Stimulated activated CD4-positive, alpha-beta T cell treated with anti-CD3 and anti-CD28 coated beads, Interleukin-15, amount 100 ng/mL, for 1 hour (primary cell): ENCODE measurements at regions not wholly inside any gene's neighbourhood (a gene's known extent, or its start where the extent isn't known, plus 50 kb on each side); places are given as distances from the start of the nearest gene placed in this dataset.

Source experiments
- DNase-seq, 2 donors: peaks; one replicate each; pipeline ENCODE4 v3.0.0-alpha.2; 2020; ENCODE audit warnings: low read depth in 1 of 2, low spot score in 1 of 2

DNA sequence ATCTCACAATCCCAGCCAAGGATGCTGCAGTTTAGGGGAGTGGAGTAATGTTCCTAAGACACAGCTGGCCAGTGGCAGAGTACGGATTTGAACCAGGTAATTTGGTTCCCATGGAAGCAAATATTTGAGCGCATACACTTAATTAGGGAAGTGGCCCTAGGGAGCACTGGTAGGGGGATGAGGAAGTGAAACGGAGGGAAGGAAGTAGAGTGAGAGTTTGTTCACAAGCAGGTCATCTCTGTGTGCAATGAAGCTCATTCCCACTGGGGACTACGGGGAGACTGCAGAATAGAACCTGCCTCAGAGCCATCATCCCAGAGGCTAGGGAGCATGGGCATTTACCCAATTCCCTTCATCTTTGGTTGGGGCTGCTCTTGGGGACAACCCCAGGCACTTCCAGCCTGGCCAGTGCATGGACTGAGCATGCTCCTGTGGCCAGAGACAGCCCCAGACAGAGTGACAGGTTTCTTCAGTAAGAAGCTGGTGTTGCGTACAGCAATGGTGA, 317.2 kb upstream of the PROK2 start:
- DNase-seq = no peak

DNA sequence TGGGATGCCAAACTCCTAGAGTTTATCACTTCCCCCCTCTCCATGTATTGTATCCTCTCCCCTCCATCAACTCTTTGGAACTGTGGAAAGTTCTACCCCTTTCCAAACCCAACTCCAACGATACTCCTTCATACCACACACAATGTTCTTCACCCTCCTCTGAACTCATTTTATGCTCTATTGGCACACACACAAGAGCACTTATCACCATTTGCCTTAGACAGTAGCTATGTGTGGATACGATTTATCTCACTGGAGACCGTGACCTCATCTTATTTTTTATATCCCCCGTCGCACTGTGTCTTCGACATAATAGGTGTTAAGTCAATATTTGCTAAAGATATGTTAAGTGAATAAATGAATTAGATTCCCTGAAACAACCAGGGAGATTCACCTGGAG, 316.5 kb upstream of the PROK2 start:
- no peak for DNase-seq

DNA sequence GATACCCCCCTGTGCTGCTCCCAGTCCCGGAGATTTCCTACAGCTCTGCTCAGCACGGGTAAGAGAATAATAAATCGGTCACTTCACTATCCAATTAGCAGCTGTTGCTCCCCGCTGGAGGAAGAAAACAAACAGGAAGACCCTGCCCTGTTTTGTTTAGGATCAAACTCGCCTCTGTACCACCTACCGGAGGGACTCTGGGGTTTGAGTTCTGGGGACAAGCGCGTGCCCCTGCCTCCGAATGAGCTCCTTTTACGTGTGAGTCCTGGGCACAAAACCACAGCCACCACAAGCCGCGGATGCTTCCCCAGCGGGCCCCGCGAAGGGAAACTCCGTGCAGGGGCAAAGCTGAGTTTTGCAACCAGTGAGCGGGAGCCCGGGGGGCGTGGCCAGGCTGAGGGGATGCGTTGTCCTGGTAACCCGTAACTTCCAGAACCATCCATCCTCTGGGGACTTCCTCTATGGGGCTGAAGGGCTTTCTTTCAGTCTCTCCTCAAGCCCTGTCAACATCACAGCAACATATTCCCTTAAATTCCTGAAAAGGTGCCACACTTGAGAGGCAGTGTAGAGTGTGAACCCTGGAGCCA, 315.7 kb upstream of the PROK2 start:
- peak; percentile 50 to 76 for DNase-seq

DNA sequence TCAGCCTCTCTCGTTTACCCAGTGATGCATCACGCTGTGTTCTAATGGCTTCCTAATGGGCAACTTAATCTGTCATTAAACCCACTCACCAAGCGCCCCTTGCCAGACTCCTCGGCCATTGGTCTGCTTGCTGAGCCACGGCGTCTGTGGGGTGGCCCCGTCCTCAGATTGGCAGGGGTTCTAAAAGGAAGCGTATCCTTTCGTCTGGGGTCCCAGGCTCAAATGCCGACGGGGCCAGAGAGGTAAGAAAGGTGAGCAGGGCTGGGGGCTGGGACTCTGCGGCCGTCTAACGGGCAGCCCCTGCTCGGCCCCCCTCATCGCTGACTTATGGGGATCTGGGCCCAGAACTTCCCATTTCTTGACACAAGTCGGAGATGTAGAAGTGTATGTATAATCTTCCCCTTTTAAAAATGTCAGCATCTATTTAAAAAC, 315.1 kb upstream of the PROK2 start:
- DNase-seq = no peak

DNA sequence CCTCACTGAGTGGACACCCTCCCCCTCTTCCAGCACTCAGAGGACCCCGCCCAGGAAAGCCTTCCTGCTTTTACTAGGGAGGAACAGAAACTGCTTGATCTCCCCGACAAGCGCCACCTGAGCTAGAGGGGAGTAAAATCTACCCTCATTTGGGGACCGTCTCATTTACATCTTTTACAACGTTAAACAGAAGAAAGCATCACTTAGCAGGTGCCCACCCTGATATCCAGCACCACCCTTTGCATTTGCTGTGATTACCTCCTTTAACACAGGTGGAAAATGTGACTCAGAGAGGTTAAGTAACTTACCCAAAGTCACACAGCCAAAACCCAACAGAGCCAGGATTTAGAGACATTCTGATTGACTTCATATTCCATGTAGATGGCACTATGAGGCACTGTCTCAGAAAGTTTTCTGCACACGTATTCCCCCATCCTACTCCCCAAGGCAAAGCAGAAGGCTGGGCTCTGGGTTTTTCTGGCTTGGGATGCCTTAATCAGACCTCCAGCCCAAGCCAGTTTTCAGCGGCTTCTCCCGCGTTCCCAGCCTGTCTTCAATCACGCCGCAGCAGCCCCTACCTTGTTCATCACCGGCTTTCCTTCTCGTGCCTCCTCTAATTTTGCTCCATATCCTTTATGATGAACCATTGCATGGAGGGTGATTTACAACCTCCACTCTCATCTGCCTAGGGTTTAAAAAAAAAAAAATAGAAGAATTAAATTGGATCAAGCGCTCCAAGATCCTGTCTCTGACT, 314.6 kb upstream of the PROK2 start:
- DNase-seq = no peak

DNA sequence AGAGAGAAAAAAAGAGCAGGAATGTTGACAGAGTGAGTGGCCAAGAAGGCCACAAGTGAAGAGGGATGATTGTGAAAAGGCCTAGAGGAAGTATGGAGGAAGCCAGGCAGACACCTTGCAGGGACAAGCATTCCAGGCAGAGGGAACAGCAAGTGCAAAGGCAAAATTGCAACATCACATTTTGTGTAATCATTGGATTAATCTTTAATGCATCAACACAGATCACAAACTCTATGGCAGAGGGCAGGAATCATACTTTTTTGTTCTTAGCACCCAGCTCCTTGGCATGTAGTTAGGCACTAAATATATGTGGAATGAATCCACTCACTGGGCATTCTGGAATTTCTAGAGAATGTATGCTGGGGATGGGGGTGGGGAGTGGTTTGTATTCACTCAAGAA, 312.1 kb upstream of the PROK2 start:
- no peak for DNase-seq

DNA sequence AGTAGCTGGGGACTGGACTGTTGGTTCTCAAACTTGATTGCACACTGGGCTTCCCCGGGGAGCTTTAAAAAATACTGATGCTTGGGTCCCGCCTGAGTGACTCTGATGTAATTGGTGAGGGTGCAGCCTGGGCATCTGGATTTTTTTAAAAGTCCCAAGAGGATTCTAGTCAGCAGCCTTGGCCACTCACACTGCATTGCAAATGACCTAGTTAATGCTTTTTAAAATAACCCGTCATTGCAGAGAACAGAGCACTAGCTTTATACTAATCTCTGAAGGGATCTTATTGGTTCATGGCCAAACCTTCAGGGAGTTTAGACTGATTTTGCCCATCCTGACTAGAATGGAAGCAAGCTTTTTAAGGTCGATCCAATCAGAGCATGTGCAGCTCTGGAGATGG, 310.6 kb upstream of the PROK2 start:
- DNase-seq = no peak

DNA sequence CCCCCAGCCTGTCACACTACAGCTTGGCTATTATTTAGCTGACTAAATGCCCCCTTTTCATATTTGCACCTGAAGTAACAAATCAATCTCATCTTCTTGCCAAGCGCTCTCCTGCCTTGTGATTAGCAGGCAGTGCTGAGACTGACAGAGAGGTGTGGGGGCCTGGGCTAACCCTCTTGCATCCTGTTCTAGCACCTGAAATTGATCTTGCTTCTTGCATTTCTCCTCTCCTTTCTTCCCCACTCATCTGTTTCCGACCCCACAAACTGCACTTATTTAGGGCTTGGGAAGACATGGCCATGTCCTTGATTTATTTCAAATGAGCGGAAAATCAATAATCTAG, 309.0 kb upstream of the PROK2 start:
- no peak for DNase-seq

DNA sequence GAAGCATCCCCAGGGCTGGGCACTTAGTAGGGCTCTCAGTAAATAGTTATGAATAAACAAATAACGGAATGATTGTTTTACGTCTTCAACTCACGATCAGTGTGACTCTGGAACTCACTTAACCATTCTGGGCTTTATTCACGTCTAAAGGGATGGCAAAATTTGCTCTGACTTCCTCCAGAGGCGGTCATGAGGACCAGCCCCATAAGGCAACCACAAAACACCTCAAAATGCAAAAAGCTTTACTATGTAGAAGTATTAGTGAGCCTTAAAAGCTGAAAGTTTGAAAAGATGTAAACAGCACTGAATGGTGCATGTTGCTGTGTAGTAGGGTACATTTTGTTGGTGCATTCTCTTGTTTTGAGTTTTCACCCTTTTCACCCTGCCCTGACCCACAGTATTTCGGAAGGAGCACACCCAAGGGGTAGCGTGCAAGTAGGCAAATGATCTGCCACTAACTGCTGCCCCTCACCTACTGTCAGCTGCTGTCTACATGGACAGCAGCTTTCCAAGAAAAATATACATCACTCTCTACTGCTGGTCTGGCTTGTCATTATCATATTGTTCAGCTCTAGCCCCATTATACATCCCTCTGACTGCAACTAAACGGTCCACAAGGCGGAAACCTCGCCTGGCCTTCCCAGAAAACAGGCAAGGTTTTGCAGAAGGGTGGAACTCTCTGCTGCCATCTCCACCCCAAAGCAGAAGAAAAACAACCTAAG, 308.5 kb upstream of the PROK2 start:
- no peak for DNase-seq

DNA sequence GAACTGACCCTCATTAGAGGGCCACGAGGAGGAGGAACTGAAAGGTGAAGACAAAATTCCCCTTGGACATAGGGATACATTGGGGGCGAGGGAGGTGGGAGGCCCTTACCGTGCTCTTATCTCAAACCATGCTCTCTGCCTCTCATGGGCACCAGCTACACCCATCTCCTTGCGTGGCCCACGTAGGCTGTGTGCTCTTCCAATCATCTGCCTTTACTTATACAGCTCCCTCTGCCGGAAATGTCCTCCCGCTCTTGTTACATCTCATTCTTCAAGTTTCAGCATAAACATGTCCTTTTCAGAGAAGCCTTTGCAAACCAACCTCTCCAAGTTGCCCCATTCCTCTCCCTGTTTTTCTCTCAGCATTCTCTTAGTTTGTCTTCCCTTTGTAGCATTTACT, 307.8 kb upstream of the PROK2 start:
- no peak for DNase-seq

DNA sequence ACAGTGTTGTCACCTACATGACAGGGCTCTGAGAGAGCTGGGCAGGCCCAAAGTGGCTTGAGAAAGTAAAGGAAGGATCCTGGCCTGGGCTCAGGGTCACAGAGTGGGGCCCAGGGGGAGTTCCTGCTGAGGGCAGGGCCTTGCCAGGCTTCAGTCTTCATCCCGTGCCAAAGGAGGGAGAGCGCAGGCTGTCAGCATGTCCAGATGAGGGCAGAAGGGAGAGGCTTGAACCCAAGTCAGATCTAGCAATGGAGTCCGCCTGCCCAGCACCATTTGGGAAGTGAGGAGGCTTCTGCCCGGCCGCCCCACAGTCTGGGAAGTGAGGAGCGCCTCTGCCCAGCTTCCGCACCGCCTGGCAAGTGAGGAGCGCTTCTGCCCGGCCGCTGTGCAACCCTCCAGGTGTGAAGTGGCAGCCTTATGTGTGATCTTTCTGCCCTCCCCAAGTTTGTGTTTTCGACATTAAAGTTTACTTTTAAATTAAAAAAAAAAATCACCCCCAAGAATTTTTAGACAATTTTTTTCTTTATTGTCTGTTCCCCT, 303.6 kb upstream of the PROK2 start:
- no peak for DNase-seq

DNA sequence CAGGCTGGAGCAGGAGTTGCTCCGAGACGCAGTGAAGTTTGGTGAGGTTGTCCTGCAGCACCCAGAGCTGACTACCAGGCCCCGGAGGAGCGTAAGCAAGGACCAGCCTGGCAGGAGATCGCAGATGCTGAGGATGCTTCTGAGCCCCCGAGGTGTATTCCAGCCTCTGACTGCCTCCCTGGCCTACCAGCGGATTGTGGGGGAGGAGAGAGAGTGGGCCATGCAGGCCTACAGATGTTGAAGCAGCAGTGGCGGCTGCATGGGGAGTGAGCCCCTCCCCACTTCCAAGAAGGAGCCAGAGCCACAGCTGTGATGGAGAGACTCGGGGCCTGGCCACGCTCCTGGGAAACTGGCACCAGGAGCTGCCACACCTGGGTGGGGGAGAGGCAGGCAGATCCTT, 302.5 kb upstream of the PROK2 start:
- no peak for DNase-seq

DNA sequence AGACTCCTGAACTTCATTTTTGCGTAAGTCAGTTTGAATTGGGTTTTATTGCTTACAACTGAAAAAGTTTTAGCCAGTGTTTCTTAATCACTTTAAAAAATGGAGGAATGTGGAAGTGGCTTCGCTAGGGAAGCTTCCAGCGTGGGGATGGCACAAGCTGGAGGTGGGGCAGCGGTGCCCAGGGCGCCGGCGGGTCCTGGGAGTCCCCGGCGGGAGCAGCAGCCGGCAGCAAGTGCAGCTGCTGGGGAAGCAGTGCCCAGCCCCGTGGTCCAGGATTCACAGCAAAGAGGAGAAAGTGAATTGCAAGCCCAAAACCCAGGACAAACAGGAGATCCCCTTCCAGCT, 301.8 kb upstream of the PROK2 start:
- DNase-seq = no peak

DNA sequence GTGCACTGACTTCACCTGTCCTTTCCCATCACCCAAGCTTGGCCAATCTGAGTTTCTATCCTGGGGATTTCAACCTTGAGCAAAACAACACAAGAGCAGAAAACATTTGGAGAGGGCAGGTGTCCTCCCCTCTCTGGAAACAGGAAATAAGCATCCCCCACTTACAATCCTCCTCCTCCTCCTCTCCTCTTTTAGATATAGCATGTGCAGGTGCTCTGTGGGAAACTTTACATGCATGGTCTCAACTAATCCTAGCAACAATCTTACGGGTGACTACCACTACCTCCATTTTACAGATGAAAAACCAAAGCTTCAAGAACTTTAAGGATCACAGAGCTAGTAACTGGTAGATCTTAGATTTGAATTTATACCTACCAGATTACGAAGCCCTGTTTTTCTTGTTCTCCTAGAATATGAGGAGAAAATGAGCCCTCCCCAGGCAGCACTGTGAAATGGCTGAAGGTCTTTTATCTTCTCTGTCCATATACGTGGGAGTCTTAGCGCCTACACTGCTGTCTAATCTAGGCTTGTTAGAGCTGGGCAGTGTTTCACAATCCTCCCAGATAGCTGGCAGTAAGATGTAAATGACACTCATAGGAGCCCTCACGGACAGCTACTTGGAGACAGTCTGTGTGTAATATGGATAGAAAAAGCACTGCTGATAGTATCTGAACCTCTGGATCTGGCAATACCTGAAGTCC, 301.2 kb upstream of the PROK2 start:
- no peak for DNase-seq

DNA sequence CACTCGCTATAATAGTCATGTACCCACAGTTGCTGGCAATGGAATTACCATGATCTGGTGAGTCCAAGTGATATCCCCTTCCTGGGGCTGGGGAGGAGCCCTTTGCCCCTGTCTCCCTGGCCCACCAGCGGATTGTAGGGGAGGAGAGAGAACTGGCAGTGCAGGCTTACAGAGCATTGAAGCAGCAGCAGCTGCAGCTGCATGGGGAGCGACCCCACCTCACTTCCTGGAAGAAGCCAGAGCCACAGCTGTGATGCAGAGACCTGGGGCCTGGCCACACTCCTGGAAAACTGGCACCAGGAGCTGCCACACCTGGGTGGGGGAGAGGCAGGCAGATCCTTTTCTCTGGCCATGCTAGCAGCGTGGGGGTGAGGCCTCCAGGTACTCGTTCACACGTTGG, 300.1 kb upstream of the PROK2 start:
- DNase-seq = no peak

DNA sequence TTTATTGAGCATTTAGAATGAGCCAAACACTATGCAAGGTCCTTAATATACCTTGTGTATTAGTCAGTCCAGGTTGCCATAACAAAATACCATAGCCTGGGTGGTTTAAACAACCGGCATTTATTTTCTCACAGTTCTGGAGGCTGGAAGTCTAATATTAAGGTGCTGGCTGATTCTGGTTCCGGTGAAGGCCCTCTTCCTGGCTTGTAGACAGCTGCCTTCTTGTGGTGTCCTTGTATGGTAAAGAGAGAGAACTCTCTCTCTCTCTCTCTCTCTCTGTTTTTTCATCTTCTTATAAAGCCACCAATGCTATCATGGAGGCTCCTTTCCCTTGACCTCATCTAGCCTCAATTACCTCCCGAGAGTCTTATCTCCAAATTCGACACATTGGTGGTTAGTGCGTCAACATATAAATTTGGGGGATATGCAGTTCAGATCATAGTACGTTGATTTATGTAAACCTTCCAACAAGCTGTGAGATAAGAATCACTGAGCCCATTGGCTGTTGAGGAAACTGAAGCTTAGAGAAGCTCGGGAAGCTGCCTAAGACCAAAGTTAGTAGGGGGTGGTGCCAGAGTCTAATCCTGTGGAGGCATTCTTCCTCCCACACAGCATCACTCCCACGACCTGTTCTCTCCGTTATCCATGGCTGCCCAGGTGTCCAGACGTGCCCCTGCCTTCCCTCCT, 298.0 kb upstream of the PROK2 start:
- DNase-seq = no peak

DNA sequence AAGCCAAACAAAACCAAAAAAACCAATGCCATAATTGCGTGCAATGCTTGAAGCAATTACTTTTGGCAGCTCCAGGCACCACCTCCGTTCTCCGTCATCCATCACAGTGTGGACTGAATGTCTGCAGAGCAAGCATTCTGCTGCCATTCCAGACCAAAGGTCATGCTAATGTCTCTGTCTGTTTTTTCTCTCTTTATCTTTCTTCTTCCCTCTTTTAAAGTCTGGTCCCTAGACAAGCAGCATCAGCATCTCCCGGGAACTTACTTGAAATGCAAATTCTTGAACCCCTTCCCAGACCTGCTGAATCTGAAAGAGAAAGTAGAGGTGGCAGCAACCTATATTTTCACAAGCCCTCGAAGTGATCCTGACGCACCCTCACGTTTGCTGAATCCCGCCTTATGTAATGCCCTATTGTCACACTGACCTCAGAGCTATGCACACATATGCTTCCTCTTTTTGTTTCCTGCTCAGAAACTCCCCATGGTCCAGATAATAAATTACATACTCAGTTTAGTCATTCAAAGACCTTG, 297.3 kb upstream of the PROK2 start:
- DNase-seq = no peak

DNA sequence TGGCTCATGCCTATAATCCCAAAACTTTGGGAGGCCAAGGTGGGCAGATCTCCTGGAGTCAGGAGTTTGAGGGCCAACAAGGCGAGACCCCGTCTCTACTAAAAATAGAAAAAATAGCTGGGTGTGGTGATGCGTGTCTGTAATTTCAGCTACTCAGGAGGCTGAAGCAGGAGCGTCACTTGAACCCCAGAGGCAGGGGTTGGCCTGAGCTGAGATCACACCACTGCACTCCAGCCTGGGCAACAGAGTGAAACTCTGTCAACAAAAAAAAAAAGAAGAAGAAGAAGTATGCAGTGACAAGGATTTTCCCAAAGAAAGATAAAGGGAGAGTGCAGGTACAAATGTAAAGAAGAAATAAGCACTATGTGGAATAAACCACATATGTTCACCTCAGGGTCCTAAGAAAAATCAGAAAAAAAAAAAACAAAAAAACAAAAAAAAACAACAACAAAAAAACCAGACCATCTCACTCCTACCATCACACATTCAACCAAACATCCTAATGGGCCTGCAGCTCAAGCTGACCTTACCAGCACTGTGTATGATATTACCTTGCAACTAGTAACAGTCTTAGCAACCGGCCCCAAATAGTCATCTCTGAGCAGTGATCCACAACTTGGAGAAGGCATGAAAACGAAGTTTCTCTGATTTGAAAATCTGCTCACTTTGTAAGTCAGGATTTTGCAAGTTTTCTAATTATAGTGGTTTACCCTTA, 296.7 kb upstream of the PROK2 start:
- no peak for DNase-seq

DNA sequence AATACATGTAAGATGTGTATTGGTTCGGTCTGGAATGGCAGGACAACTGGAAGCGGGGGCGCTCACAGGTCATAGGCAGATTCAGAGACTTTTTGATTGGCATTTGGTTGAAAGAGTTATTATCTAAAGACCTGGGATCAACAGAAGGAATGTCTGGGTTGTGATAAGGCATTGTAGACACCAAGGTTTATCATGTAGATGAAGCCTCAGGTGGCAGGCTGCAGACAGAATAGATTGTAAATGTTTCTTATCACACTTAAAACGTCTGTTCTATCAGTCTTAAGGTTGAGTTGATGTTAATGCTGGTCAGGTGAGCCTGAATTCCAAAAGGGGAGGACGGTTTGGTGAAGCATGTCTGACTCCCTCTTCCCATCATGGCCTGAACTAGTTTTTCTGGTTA, 295.9 kb upstream of the PROK2 start:
- DNase-seq = no peak

DNA sequence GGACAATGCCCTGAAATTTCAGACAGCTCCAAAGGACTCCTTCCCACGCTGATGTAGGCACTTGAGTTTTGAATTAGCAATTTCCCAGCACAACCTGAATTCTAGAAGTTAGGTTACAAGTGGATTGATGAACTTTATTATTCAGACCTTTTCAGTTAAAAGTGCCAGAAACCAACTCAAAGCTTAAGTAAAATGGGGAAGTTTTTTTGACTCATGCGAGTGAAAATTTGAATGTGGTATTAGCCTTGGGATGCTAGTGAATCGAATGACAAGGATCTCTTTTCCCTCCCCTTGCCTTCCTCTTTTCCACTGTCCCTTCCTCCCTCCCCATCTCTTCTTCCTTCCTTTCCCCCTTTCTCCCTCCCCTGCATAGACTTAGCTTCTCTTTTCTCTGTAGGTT, 295.1 kb upstream of the PROK2 start:
- no peak for DNase-seq
